GM10248 (cell line): ENCODE measurements at regions not wholly inside any gene's neighbourhood (a gene's known extent, or its start where the extent isn't known, plus 50 kb on each side); places are given as distances from the start of the nearest gene placed in this dataset.
A peak's percentile ranks its signal among the peaks of the same experiment; 100 is the strongest.

Source experiments
- CTCF ChIA-PET: fragments of 300-600 bp; sonication (Branson Sonifier 250); formaldehyde crosslinking; extraction: SDS; loops from one replicate; lab custom pipeline; 2021; ENCODE audit warnings: antibody characterized with exemption; lab: Yijun Ruan, JAX
- POLR2A ChIA-PET: fragments of 350-650 bp; sonication (Branson Sonifier 250); formaldehyde crosslinking; extraction: SDS; loops from one replicate; lab custom pipeline; 2020; ENCODE audit warnings: antibody characterized with exemption; lab: Yijun Ruan, JAX
- DNase-seq: peaks from one replicate; pipeline ENCODE4 v3.0.0; 2012; ENCODE audit errors: extremely low spot score
- CTCF ChIP-seq: IDR thresholded peaks from 2 replicates; pipeline ENCODE4 v1.5.1; 2012; ENCODE audit warnings: mild to moderate bottlenecking, low read depth; ENCODE audit errors: extremely low read depth, missing control alignments, control extremely low read depth

GRCh38 chrX:96311366-96311765 is 373.3 kb upstream of the DIAPH2 start:
- TF ChIP-seq CTCF = no peak
- ChIA-PET POLR2A (no interaction called here), CTCF (no interaction called here)
- no peak for DNase-seq

GRCh38 chrX:96314985-96315384 is 369.7 kb upstream of the DIAPH2 start:
- no peak for DNase-seq
- ChIA-PET CTCF (no interaction called here), POLR2A (no interaction called here)
- no peak for TF ChIP-seq CTCF

GRCh38 chrX:96361844-96362243 is 322.8 kb upstream of the DIAPH2 start:
- POLR2A ChIA-PET = no interaction called here
- no peak for DNase-seq
- CTCF ChIA-PET = no interaction called here
- TF ChIP-seq CTCF = no peak

- TF ChIP-seq CTCF = peak; percentile 38
- CTCF ChIA-PET = interaction anchor here (1.5 kb wide), 1 partner anchor 22 kb away, joined by 6 read pairs; no protein-coding TSS in a partner anchor
- peak; percentile 15 for DNase-seq
- POLR2A ChIA-PET = no interaction called here
Measured at GRCh38 chrX:96372313-96373046, 312.2 kb upstream of the DIAPH2 start.

GRCh38 chrX:96373047-96373355 is 311.6 kb upstream of the DIAPH2 start:
- TF ChIP-seq CTCF = no peak
- no peak for DNase-seq
- ChIA-PET POLR2A (no interaction called here), CTCF (interaction anchor here (1.5 kb wide), 1 partner anchor 22 kb away, joined by 6 read pairs; no protein-coding TSS in a partner anchor)

- ChIA-PET POLR2A (no interaction called here), CTCF (no interaction called here)
- DNase-seq = no peak
- TF ChIP-seq CTCF = no peak
Measured at GRCh38 chrX:96376266-96376665, 308.4 kb upstream of the DIAPH2 start.
